ENCODE measurements at regions not wholly inside any gene's neighbourhood (a gene's known extent, or its start where the extent isn't known, plus 50 kb on each side); places are given as distances from the start of the nearest gene placed in this dataset.

DNA sequence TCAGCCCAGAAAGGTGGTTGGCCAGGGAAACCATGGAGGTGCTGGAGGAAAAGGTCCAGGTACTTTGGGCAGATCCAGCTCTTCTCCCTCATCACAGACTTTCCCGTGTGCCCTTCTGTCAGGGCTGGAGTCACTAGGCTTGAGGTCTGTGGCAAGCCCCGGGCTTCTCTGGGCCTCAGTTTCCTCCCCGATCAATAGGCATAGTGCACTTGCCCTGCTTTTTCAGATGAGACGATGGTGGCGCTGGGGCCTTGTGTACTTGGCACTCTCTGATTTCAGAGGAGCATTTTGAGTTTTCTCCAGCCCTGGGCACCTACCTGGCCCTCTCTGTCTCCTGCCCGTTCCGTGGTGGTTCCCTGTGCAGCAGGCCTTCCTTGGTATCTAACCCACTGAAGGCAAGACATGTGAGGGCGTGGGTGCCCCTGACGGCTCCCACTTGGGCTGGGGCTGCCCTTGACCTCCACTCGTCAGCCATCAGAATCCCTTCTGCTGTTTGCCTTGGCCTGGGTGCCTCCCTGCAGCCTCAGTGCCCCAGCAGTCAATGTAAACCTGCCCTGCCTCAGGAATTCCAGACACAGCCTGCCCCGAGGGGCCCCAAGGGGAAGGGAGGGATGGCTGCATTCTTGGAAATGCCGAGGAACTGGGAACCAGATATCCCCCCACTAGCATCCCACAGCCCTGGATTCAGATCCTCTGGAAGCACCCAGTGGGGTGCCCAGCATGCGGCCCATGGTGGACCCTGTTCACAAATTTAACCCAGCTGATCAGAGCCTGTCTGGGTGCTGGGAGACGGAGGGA, 66.3 kb upstream of the COL5A1 start:
- no peaks in the 10 kb centered on the region for H3K36me3 ChIP-seq (ENCODE audit: control insufficient read depth, insufficient read depth, low read length)
- ChIA-PET CTCF (no interaction called here), POLR2A (no interaction called here)
- no peak for DNase-seq (ENCODE audit: low read depth)
- peaks cover 4% of the 10 kb centered on the region; the same call in 1 of the 2 replicates for H3K27me3 ChIP-seq (ENCODE audit: control insufficient read depth, insufficient read depth, low read length)
- TF ChIP-seq, protein P1, sequence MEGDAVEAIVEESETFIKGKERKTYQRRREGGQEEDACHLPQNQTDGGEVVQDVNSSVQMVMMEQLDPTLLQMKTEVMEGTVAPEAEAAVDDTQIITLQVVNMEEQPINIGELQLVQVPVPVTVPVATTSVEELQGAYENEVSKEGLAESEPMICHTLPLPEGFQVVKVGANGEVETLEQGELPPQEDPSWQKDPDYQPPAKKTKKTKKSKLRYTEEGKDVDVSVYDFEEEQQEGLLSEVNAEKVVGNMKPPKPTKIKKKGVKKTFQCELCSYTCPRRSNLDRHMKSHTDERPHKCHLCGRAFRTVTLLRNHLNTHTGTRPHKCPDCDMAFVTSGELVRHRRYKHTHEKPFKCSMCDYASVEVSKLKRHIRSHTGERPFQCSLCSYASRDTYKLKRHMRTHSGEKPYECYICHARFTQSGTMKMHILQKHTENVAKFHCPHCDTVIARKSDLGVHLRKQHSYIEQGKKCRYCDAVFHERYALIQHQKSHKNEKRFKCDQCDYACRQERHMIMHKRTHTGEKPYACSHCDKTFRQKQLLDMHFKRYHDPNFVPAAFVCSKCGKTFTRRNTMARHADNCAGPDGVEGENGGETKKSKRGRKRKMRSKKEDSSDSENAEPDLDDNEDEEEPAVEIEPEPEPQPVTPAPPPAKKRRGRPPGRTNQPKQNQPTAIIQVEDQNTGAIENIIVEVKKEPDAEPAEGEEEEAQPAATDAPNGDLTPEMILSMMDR (IDR thresholded peaks at IDR 0.05; ENCODE audit: insufficient read depth, low read depth, low read length), result no peak
- H3K4me3 ChIP-seq (ENCODE audit: low read depth, low read length), result no peak overlapping the region

DNA sequence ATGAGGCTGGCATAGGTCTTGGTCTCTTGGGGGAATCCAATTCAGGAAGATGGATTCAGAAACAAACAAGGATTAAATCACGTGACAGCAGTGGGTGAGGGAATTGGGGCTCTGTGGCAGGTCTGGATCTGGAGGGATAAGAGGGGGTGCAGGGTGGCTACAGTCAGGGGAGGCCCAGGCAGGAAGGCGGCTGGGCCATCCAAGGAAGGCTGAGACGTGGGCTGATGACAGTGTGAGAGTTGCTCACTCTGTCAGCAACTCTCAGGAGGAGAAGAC, 65.8 kb upstream of the COL5A1 start:
- Histone ChIP-seq H3K36me3 (ENCODE audit: control insufficient read depth, insufficient read depth, low read length) (no peaks in the 10 kb centered on the region), H3K27me3 (ENCODE audit: control insufficient read depth, insufficient read depth, low read length) (peaks cover 4% of the 10 kb centered on the region; the same call in 1 of the 2 replicates), H3K4me3 (ENCODE audit: low read depth, low read length) (no peak overlapping the region)
- ChIA-PET POLR2A (no interaction called here), CTCF (no interaction called here)
- no peak for DNase-seq (ENCODE audit: low read depth)
- TF ChIP-seq, protein P1 (IDR thresholded peaks at IDR 0.05; ENCODE audit: insufficient read depth, low read depth, low read length), result no peak

DNA sequence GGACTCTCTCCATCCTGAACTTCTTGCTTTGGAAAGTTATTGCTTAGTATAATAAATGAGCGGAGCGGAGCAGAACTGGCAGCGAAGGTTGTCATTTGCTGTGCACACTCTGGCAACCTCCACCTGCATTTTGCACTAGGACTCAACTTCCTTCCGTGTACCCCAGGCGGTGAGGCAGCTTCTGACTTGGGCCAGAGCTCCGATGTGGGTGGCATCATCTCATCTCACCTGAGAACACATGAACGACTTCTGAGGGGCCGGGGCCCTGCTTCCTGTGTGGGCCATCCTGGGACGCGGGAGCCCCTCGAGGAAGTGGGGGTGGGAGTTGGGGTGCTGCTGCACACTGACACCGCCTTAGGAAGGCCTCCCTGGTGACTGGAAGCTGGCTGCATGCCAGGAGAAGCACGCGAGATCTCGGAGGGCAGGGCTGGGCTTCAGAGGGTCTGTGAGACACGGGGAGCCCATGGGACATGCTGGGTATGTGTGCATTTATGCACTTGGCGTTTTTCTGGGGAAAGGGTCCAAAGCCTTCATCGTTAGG, 56.5 kb upstream of the COL5A1 start:
- POLR2A ChIA-PET, result no interaction called here

DNA sequence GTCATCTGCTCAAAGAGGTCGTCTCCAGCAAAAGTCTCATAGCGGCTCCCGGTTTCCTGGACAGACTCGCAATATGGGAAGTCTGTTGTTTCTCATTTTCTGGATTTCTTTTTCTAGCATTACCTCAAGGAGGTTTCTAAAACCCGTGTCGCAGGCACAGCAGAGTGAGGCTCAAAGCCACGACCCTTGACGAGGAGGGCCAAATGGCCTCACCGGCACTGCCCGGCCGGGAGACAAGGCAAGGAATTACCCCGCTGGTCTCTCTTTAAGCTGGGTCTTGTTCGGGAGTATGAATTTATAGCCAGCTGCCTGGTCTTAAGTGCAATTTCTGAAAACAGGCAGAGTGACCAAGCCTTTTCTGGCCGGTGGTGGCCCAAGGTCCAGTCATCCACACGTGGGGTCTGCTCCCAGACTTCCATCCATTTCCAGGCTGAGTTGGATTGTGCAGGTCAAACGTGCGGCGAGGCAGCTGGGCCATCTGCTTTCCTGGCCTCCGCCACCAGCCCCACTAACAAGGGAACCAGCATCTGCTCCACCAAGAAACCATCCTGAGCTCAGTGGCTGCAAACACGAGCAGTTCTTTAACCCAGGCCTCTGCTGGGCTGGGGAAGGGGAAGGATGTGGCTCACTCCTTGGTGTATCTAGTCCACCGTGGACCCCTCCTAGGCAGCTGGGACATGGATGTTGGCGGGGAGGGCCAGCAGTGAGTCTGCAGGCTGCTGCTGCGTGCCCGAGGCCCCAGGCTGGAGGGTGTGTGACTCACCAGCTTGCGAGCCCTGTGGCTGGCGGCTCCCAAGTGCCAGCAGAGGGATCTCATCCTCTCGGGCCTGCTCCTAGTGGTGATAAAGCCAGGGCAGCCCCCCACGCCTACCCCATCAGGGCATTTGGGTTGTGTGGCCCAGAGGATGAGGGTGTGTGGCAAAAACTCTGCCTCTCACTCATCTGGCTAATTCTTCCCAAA, 55.6 kb upstream of the COL5A1 start:
- POLR2A ChIA-PET, result interaction anchor here (0.6 kb wide), 2 partner anchors 16 to 414 kb away, joined by 3 read pairs; no protein-coding TSS in a partner anchor
- H3K27me3 ChIP-seq (ENCODE audit: control insufficient read depth, insufficient read depth, low read length), result no peaks in the 10 kb centered on the region
- TF ChIP-seq, protein P1 (IDR thresholded peaks at IDR 0.05; ENCODE audit: insufficient read depth, low read depth, low read length), result peak; percentile 46
- H3K4me3 ChIP-seq (ENCODE audit: low read depth, low read length), result no peak overlapping the region
- CTCF ChIA-PET, result interaction anchor here (0.6 to 1.0 kb wide), 3 partner anchors 14 to 34 kb away, joined by 3 read pairs; no protein-coding TSS in a partner anchor
- no peak for DNase-seq (ENCODE audit: low read depth)
- H3K36me3 ChIP-seq (ENCODE audit: control insufficient read depth, insufficient read depth, low read length), result no peaks in the 10 kb centered on the region

More for the DNA sequence above, 56.5 kb upstream of the COL5A1 start:
- H3K4me3 ChIP-seq (ENCODE audit: low read depth, low read length), result no peak overlapping the region
- no peaks in the 10 kb centered on the region for H3K27me3 ChIP-seq (ENCODE audit: control insufficient read depth, insufficient read depth, low read length)
- no peaks in the 10 kb centered on the region for H3K36me3 ChIP-seq (ENCODE audit: control insufficient read depth, insufficient read depth, low read length)
- TF ChIP-seq, protein P1 (IDR thresholded peaks at IDR 0.05; ENCODE audit: insufficient read depth, low read depth, low read length), result no peak
- no peak for DNase-seq (ENCODE audit: low read depth)
- CTCF ChIA-PET, result interaction anchor here (0.9 kb wide), 1 partner anchor 11 kb away, joined by 4 read pairs; no protein-coding TSS in a partner anchor

DNA sequence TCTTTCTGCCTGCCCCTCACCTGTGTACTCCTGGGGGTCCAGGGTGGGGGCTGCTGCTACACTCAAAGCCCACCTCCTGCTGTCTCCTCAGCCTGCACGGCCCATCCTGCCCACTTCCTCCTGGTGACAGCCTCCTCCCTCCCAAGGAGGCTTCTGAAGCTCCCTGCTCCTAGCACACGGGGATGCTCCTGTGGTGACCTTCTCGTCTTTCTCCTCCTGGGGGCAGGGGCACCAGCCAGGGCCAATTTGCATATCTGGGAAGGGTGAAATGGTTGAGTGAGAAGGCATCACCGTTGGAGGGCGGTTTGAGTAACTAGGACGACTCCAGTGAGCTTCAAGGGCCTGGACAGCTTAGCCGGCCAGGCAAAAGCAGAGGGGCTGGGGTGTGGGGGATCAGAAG, 51.9 kb upstream of the COL5A1 start:
- Histone ChIP-seq H3K36me3 (ENCODE audit: control insufficient read depth, insufficient read depth, low read length) (no peaks in the 10 kb centered on the region), H3K27me3 (ENCODE audit: control insufficient read depth, insufficient read depth, low read length) (no peaks in the 10 kb centered on the region), H3K4me3 (ENCODE audit: low read depth, low read length) (no peak overlapping the region)
- TF ChIP-seq, protein P1 (IDR thresholded peaks at IDR 0.05; ENCODE audit: insufficient read depth, low read depth, low read length), result no peak
- ChIA-PET CTCF (no interaction called here), POLR2A (no interaction called here)
- no peak for DNase-seq (ENCODE audit: low read depth)
